WERI-Rb-1 (cell line): ENCODE measurements at regions not wholly inside any gene's neighbourhood (a gene's known extent, or its start where the extent isn't known, plus 50 kb on each side); places are given as distances from the start of the nearest gene placed in this dataset.
"Not testable (repeated sequence)": the region's sequence is repeated elsewhere in the genome, so short reads cannot be mapped to it uniquely, and the experiment has no call there.

Source experiments
- DNase-seq: peaks from one replicate; pipeline ENCODE4 v3.0.0-alpha.2; 2020
- H3K27ac ChIP-seq: fragments of 250-450 bp; sonication (Bioruptor Pico); 2 replicates; pipeline ENCODE4 v1.5.1; 2020; ENCODE audit warnings: mild to moderate bottlenecking, moderate library complexity
- H3K27me3 ChIP-seq: fragments of 250-450 bp; sonication (Bioruptor Pico); 2 replicates; pipeline ENCODE4 v1.5.1; 2021; ENCODE audit warnings: mild to moderate bottlenecking, low read depth, moderate library complexity; ENCODE audit not compliant: insufficient read depth, severe bottlenecking
- H3K36me3 ChIP-seq: fragments of 250-450 bp; sonication (Bioruptor Pico); 2 replicates; pipeline ENCODE4 v1.5.1; 2020; ENCODE audit warnings: mild to moderate bottlenecking, moderate library complexity
- H3K4me3 ChIP-seq: 2 replicates; pipeline ENCODE4 v1.5.1; 2011; ENCODE audit warnings: low read depth, mild to moderate bottlenecking, control low read depth, low read length
- H3K9me3 ChIP-seq: fragments of 250-450 bp; sonication (Bioruptor Pico); 2 replicates; pipeline ENCODE4 v1.5.1; 2021; ENCODE audit warnings: mild to moderate bottlenecking, moderate library complexity; ENCODE audit not compliant: severe bottlenecking
- CTCF ChIP-seq: IDR thresholded peaks from 2 replicates; pipeline ENCODE4 v1.5.1; 2011; ENCODE audit warnings: low read depth, mild to moderate bottlenecking, control low read depth, inconsistent platforms, low read length

- Histone ChIP-seq H3K36me3 (no peaks in the 10 kb centered on the region), H3K9me3 (no peaks in the 10 kb centered on the region), H3K27me3 (no peaks in the 10 kb centered on the region), H3K4me3 (no peak overlapping the region), H3K27ac (peak overlapping the region; percentile 48)
- peak; percentile 48 for TF ChIP-seq CTCF
- peak; percentile 87 for DNase-seq
Measured at GRCh38 chr6:43926634-43927531, 156.9 kb downstream of the VEGFA start.

- H3K9me3 ChIP-seq, H3K36me3 ChIP-seq, H3K27ac ChIP-seq, H3K4me3 ChIP-seq, DNase-seq, H3K27me3 ChIP-seq: not testable (repeated sequence)
Measured at GRCh38 chr6:43925636-43926139, 155.7 kb downstream of the VEGFA start.

- DNase-seq, result no peak
- Histone ChIP-seq H3K4me3 (no peak overlapping the region), H3K36me3 (no peaks in the 10 kb centered on the region), H3K9me3 (no peaks in the 10 kb centered on the region), H3K27me3 (no peaks in the 10 kb centered on the region), H3K27ac (no peak overlapping the region)
- TF ChIP-seq CTCF, result no peak
Measured at GRCh38 chr6:43924222-43924702, 154.3 kb downstream of the VEGFA start.

GRCh38 chr6:43923376-43924221 lies 153.6 kb downstream of the VEGFA start:
- TF ChIP-seq CTCF, result no peak
- no peaks in the 10 kb centered on the region for H3K9me3 ChIP-seq
- no peak overlapping the region for H3K4me3 ChIP-seq
- H3K36me3 ChIP-seq, result no peaks in the 10 kb centered on the region
- no peaks in the 10 kb centered on the region for H3K27me3 ChIP-seq
- DNase-seq, result no peak
- no peak overlapping the region for H3K27ac ChIP-seq

- H3K9me3 ChIP-seq, result no peaks in the 10 kb centered on the region
- no peak overlapping the region for H3K27ac ChIP-seq
- no peak for DNase-seq
- TF ChIP-seq CTCF, result no peak
- H3K27me3 ChIP-seq, result no peaks in the 10 kb centered on the region
- H3K4me3 ChIP-seq, result no peak overlapping the region
- no peaks in the 10 kb centered on the region for H3K36me3 ChIP-seq
Measured at GRCh38 chr6:43922426-43923375, 152.7 kb downstream of the VEGFA start.
